UCSD-AML1 (cell line): ENCODE measurements at regions not wholly inside any gene's neighbourhood (a gene's known extent, or its start where the extent isn't known, plus 50 kb on each side); places are given as distances from the start of the nearest gene placed in this dataset.
"Not testable (repeated sequence)": the region's sequence is repeated elsewhere in the genome, so short reads cannot be mapped to it uniquely, and the experiment has no call there.

ENCODE experiments used
- DNase-seq: peaks from one replicate; lab custom pipeline; 2025; ENCODE audit not compliant: unreplicated experiment; lab: John Stamatoyannopoulos, UW

DNA sequence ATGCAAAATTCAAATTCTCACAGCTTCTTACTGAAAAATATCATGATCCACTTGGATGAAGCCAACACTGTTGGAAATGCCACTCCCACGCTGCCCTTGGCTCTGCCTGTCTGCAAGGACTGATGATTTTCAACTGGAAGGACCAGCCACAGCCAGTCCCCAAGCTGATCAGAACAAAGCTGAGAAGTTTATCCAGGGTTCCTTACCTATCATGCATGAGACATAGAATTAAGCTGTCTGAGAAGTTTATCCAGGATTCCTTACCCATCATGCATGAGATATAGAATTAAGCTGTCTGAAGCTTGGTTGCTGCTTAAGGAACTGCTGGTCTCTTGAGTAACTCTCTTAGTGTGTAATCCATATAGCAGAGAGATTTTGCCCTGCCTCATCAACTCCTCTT is 159.8 kb upstream of the TMEM260 start:
- DNase-seq: no peak

GRCh38 chr14:56422221-56422620 is 157.4 kb upstream of the TMEM260 start:
- DNase-seq: no peak

DNA sequence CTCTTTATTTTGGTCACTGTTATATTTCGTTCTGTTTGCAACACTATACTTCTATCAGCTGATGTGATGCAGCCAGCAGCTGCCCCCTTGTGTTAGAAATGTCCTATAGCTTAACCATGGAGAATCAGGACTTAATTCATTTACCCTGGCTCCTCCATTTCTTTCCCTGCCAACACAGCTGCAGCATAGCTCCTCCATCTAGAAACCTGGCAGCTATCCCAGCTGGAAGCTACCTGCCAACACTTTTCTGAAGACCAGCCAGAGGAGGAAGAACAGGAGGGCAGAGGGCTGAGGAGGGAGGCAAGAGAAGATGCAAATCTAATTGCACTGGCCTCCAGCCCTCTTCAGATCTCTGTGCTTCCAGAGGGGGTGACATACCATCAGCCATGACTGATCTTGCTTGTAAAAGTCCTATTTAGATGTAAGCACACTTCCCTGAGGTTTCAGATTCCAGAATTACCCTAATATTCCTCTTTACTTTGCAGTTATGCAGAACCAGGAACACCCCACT is 156.8 kb upstream of the TMEM260 start:
- DNase-seq: peak; percentile 31

GRCh38 chr14:56423544-56423943 is 156.1 kb upstream of the TMEM260 start:
- DNase-seq: no peak

DNA sequence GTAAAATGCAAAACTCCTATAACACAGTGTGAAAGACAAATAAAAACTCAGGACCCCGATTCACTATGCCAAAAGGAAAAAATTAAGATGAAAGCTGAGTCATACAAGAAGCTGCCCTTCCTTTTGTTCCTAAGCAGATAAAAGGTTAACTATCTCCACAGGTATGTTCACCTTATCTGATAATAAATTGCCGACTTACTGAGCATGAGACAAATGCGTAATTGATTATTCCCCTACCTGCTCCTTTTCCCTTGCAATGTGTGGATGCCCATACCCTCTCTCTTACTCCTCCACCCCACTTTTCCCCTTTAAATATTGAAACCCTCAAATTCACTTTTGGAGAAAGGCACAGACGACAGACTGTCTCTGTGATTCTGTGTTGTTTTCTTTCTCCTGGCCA is 148.6 kb upstream of the TMEM260 start:
- DNase-seq: no peak

DNA sequence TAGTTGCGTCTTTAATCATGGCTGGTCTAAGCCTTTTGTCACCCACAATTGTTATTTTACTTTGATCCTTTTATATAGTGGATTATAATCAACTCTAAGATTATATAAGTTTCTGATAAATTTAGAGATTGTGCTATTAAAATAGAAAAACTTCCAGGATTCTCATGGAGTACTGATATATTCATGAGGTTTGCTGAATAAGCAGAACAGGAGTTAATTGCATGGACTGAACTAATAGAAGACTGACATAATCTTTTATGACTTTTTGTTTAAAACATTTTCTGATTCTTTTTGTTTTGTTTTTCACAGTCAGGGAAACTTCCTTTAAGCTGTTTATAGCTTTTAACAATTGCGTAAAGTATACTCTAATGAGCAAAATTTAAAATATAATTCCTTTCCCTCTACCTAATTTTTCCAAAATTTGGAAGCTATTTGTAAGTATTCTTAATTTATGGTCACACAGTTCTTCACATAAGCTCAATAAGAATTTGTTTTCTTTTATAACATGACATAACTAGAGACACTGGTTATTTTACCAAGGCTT is 129.9 kb upstream of the TMEM260 start:
- no peak for DNase-seq

DNA sequence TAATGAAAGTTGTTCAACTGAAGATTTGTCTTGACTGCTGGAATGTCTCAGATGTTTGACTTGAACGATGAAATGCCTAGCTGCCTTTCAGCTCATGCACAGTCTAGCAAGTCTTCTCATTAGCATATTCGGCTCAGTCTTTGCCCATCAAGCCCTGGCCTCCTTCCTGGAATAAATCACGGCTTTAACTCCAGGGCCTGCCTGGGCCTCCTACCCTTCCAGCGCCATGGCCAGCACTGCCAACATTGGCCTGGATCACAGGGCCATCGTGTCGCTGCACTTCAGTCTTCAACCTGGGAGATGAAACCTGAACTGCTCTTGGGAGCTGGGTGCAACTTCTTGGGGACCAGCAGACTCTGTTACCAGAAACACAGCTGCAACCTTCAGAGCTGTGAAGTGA is 126.7 kb upstream of the TMEM260 start:
- DNase-seq: no peak

DNA sequence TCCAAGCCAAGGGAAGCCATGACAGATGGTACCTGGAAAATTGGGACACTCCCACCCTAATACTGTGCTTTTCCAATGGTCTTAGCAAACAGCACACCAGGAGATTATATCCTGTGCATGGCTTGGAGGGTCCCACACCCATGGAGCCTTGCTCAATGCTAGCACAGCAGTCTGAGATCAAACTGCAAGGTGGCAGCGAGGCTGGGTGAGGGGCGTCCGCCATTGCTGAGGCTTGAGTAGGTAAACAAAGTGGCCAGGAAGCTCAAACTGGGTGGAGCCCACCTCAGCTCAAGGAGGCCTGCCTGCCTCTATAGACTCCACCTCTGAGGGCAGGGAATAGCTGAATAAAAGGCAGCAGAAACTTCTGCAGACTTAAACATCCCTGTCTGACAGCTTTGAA is 124.9 kb upstream of the TMEM260 start:
- DNase-seq: not testable (repeated sequence)

DNA sequence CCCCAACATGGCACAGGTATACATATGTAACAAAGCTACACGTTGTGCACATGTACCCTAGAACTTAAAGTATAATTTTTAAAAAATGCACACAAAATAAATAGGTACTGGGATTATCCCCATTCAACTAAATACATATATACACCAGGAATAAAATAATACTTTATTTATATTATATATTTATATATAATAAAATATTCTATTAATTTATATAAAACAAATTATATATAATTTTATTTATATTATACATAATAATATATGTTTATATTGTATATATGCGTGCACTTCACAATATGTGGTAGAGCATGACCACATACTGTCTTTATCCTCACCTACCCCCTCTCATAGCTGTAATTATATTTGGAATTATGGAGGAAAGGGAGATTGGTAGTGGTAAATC is 119.1 kb upstream of the TMEM260 start:
- DNase-seq: no peak

DNA sequence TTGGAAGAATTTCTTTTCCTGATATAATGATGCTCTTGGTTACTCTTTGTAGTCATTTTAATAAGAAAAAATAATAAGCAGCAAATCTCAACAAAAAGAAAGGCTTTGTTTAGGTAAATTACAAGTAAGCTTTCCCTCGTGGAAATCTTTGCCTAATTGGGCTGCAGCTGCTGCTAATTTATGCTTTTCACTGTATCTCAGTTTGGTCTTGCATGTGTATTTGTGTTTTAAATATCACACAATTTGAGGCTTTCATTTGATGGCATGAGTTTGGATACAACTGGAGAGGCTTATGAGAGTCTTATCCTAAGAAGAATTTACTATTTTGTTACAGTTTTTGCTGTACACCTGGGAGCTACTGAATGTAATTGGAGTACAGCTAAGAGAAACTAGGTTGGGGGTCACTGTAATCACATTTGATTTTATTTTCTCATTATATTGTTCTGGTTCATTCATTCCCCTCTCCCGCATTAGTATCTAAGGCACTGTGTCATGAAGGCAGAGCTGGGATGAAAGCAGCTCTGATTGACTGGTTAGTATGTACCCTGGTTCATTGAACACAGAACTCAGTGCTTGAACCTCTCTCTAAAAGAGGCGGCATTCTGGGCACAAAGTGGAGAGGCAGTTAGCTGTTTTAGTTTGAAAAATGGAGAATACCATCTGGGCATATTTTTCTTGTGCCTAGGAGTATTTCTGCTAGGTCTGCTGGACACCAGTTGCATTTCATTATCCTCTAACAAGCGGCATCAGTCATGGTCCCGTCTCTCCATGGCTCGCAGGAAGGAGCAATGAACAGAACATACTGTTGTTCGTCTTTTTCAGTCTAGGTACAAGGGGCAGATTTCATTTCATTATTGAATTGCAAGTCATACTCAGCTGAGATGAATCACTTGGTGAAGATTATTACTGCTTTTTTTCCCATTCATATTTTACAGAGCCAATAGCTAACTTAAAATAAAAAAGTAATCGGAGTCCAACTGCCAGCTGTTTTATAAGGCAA is 118.0 kb upstream of the TMEM260 start:
- DNase-seq: no peak

- DNase-seq: no peak
These were observed 116.2 kb upstream of the TMEM260 start for GRCh38 chr14:56463271-56463890.

GRCh38 chr14:56471056-56471455 is 108.5 kb upstream of the TMEM260 start:
- DNase-seq: no peak

DNA sequence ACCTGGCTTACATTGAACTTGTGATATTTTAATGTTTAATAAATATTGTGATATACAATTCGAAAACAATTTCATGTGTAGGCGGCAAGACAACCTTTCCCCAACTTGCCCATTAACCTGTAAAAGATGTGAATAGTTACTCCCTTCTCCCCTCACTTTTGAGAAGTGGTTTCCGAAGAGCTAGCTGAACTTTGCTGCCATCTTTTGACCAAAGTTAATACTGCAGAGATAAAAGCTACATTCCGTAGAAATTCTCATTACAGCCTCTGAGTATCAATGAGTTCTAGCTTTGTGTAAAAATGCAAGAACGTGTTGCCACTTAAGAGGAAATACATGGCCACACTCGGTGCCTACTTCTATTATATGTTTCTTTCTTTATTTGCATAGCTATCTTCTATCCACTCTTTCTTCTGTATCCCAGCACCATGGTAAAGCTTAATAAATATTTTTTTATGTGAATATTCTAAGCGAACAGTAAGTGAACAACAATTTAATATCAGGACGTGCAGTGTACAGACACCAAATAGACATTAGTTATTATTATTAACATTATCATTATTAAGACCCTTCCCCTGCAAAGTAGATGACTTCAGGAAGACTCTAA is 105.1 kb upstream of the TMEM260 start:
- DNase-seq: no peak

DNA sequence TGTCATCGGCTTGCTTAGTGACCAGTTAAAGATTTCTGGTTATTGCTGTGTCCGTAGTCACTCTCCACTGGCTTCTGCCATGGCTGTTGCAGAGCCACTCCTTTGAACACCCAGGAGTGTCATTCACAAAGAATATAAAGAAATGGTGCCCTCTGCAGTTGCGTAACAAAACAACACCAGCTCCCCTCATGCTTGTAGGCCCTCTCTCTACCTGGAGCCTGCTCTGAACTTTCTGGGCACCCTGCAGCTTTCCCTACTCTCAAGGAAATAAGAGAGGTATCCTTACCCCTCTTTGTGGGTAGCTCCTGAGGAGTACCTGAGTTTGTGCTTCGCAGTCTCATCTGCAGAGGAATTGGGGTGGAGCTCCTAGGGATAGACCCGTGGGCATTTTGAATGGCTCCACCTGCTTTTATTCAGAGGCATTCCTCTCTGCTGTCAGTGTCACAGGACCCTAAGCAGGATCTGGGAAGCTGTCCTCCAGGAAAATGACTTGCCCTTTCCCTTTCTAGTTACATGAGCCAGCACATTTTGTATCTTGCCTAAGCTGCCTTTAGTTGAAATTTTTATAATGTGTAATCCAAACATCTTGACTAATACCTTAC is 97.2 kb upstream of the TMEM260 start:
- peak; percentile 16 for DNase-seq

DNA sequence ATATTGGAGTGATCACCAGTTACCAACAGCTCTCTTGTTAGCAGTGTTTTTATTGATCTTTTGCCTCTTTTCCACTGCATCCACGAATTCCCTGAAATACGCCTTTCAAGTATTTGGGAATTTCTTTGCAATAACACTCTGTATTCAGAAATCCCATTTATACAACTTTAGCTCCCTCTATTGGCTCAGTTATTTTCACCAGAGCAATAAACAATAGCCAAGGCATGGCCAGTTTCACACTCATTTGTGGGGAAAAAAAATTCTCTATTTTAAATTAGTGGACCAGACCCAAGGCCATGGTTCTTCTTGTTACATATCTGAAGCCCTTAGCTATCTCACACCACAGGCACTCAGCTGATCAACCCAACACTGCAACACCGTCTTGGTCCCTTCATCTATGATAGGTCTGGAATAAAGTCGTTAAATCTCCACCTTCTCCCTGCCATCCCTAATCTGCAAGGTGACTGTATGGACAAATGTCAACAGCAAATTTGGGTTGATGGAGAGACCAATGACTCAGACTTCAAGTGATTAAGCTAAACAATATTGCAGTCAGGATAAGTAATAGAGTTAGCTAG is 92.4 kb upstream of the TMEM260 start:
- DNase-seq: no peak

GRCh38 chr14:56487761-56488160 is 91.8 kb upstream of the TMEM260 start:
- no peak for DNase-seq

DNA sequence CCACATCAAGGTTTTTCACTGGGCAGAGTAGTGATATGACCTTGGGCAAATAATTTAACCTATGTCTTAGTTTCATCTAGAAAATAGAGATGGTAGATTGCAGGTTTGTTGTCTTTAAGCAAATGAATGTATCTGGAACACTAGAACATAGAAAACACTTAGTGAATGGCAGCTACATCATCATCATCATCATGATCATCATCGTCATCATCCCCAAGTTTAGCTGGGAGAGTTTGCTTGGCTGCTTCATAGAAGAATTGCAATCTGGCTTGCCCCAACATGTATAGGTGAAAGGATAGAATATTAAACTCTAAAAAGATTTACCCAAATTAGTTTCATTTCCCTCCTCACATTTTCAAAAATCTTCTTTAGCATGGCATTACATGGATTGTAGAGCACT is 91.3 kb upstream of the TMEM260 start:
- DNase-seq: no peak

- DNase-seq: no peak
These were observed 89.2 kb upstream of the TMEM260 start for GRCh38 chr14:56490379-56490778.

- peak; percentile 16 for DNase-seq
These were observed 88.0 kb upstream of the TMEM260 start for GRCh38 chr14:56491299-56492285.
